GM23338 (cell line): ENCODE measurements at regions not wholly inside any gene's neighbourhood (a gene's known extent, or its start where the extent isn't known, plus 50 kb on each side); places are given as distances from the start of the nearest gene placed in this dataset.

Experiments
- ATAC-seq: fragments of 200-7000 bp; cut with Tn5 transposase; 3 replicates; pipeline ENCODE4 v1.9.1; 2020
- DNase-seq: peaks from one replicate; pipeline ENCODE4 v3.0.0-alpha.2; 2015; ENCODE audit warnings: low spot score
- H2AFZ ChIP-seq: fragments of 200-600 bp; sonication (generic); 2 replicates; pipeline ENCODE4 v1.8.0; 2016; ENCODE audit warnings: antibody characterized with exemption, mild to moderate bottlenecking, moderate library complexity
- H3F3A ChIP-seq: fragments of 200-600 bp; sonication (generic); replicated peaks from 2 replicates; pipeline ENCODE4 v1.8.0; 2017; ENCODE audit warnings: antibody characterized with exemption, mixed run types, low read depth
- H3K27ac ChIP-seq: fragments of 200-600 bp; sonication (generic); 2 replicates; pipeline ENCODE4 v1.6.1; 2016; ENCODE audit warnings: low read depth
- H3K27me3 ChIP-seq: fragments of 200-600 bp; sonication (generic); 2 replicates; pipeline ENCODE4 v1.8.0; 2016; ENCODE audit warnings: mild to moderate bottlenecking, mixed run types, moderate library complexity; ENCODE audit not compliant: insufficient read depth
- H3K36me3 ChIP-seq: fragments of 200-600 bp; sonication (generic); 2 replicates; pipeline ENCODE4 v1.8.0; 2016; ENCODE audit warnings: mild to moderate bottlenecking; ENCODE audit not compliant: insufficient read depth
- H3K4me1 ChIP-seq: fragments of 200-600 bp; sonication (generic); 2 replicates; pipeline ENCODE4 v1.8.0; 2016; ENCODE audit warnings: mild to moderate bottlenecking, moderate library complexity; ENCODE audit not compliant: insufficient read depth
- H3K4me2 ChIP-seq: fragments of 200-600 bp; sonication (generic); 2 replicates; pipeline ENCODE4 v1.7.1; 2017; ENCODE audit warnings: mixed run types
- H3K4me3 ChIP-seq: fragments of 200-600 bp; sonication (generic); 2 replicates; pipeline ENCODE4 v1.6.1; 2016; ENCODE audit warnings: mixed run types
- H3K79me2 ChIP-seq: fragments of 200-600 bp; sonication (generic); replicated peaks from 2 replicates; pipeline ENCODE4 v1.8.0; 2017; ENCODE audit warnings: mild to moderate bottlenecking; ENCODE audit not compliant: insufficient read depth
- H3K9me2 ChIP-seq: fragments of 200-600 bp; sonication (generic); 2 replicates; pipeline ENCODE4 v1.8.0; 2017; ENCODE audit not compliant: insufficient read depth
- H4K20me1 ChIP-seq: fragments of 200-600 bp; sonication (generic); replicated peaks from 2 replicates; pipeline ENCODE4 v1.8.0; 2017; ENCODE audit warnings: mild to moderate bottlenecking; ENCODE audit not compliant: insufficient read depth
- H3K27ac Mint-ChIP-seq: 2 replicates; pipeline ENCODE4 v1.8.0; 2020; ENCODE audit warnings: inconsistent platforms, mild to moderate bottlenecking, moderate library complexity, mixed read lengths
- H3K27me3 Mint-ChIP-seq: 3 replicates; pipeline ENCODE4 v1.8.0; 2022; ENCODE audit warnings: low read depth, mild to moderate bottlenecking, moderate library complexity, mixed read lengths, inconsistent platforms; ENCODE audit not compliant: insufficient read depth, poor library complexity
- H3K36me3 Mint-ChIP-seq: 3 replicates; pipeline ENCODE4 v1.8.0; 2021; ENCODE audit warnings: low read depth, mild to moderate bottlenecking, inconsistent platforms, moderate library complexity, mixed read lengths
- H3K4me1 Mint-ChIP-seq: 3 replicates; pipeline ENCODE4 v1.8.0; 2020; ENCODE audit warnings: mild to moderate bottlenecking, inconsistent platforms, mixed read lengths
- H3K4me3 Mint-ChIP-seq: 3 replicates; pipeline ENCODE4 v1.8.0; 2021; ENCODE audit warnings: moderate library complexity, mild to moderate bottlenecking, inconsistent platforms, mixed read lengths
- H3K9me3 Mint-ChIP-seq: 3 replicates; pipeline ENCODE4 v1.8.0; 2020; ENCODE audit warnings: moderate library complexity, mild to moderate bottlenecking, inconsistent platforms, mixed read lengths
- ETS1 ChIP-seq: IDR thresholded peaks from 2 replicates; pipeline ENCODE4 v1.6.1; 2016; ENCODE audit warnings: antibody characterized with exemption
- EZH2 ChIP-seq: fragments of 200-600 bp; sonication (generic); IDR thresholded peaks from one replicate; pipeline ENCODE4 v1.8.0; 2017; ENCODE audit warnings: antibody characterized with exemption, mild to moderate bottlenecking, low read depth; ENCODE audit not compliant: unreplicated experiment
- EZH2phosphoT487 ChIP-seq: fragments of 200-600 bp; sonication (generic); IDR thresholded peaks from one replicate; pipeline ENCODE4 v1.8.1; 2018; ENCODE audit warnings: antibody characterized with exemption; ENCODE audit not compliant: unreplicated experiment
- JUNB ChIP-seq: IDR thresholded peaks from one replicate; pipeline ENCODE4 v1.6.1; 2016; ENCODE audit warnings: antibody characterized with exemption; ENCODE audit not compliant: unreplicated experiment
- NANOG ChIP-seq: IDR thresholded peaks from 2 replicates; pipeline ENCODE4 v1.6.1; 2016; ENCODE audit warnings: antibody characterized with exemption, borderline replicate concordance
- STAT1 ChIP-seq: IDR thresholded peaks from one replicate; pipeline ENCODE4 v1.6.1; 2016; ENCODE audit warnings: antibody characterized with exemption; ENCODE audit not compliant: unreplicated experiment
- ZNF114 ChIP-seq: fragments of 250-450 bp; sonication (Bioruptor Pico); IDR thresholded peaks from 2 replicates; pipeline ENCODE4 v1.5.0; 2020; ENCODE audit warnings: mild to moderate bottlenecking, moderate library complexity
- ZNF462 ChIP-seq: fragments of 250-450 bp; sonication (Bioruptor Pico); IDR thresholded peaks from 2 replicates; pipeline ENCODE4 v1.5.0; 2020; ENCODE audit warnings: mild to moderate bottlenecking, moderate library complexity

GRCh38 chr2:220695397-220696279 lies 876.5 kb downstream of the EPHA4 start (continued):
- TF ChIP-seq ZNF462 (CRISPR knock-in tag) (no peak), EZH2 (no peak), ZNF114 (no peak), EZH2phosphoT487 (no peak), JUNB (no peak)

- H3K9me3 Mint-ChIP-seq = peaks cover 3% of the 10 kb centered on the region; the same call in 2 of the 3 replicates
- H3K27me3 Mint-ChIP-seq = no peaks in the 10 kb centered on the region
- no peak overlapping the region for H3K4me3 Mint-ChIP-seq
- no peaks in the 10 kb centered on the region for H3F3A ChIP-seq
- DNase-seq = no peak
- no peaks in the 10 kb centered on the region for H4K20me1 ChIP-seq
- H3K79me2 ChIP-seq = no peaks in the 10 kb centered on the region
- no peak for ATAC-seq
- no peak overlapping the region for H3K27ac ChIP-seq
- H3K27ac Mint-ChIP-seq = no peak overlapping the region
- no peaks in the 10 kb centered on the region for H3K4me1 Mint-ChIP-seq
- H3K36me3 ChIP-seq = no peaks in the 10 kb centered on the region
- peaks cover 3% of the 10 kb centered on the region; the same call in 2 of the 3 replicates for H3K36me3 Mint-ChIP-seq
- no peaks in the 10 kb centered on the region for H3K27me3 ChIP-seq
- no peak for TF ChIP-seq NANOG
- no peak for TF ChIP-seq ETS1
- TF ChIP-seq STAT1 = no peak
- TF ChIP-seq EZH2 = no peak
- H2AFZ ChIP-seq = no peak overlapping the region
- no peaks in the 10 kb centered on the region for H3K4me1 ChIP-seq
- no peaks in the 10 kb centered on the region for H3K9me2 ChIP-seq
- H3K4me2 ChIP-seq = no peak overlapping the region
- no peak overlapping the region for H3K4me3 ChIP-seq
Observed at GRCh38 chr2:220696280-220696669, 875.8 kb downstream of the EPHA4 start.
